HUES64 (cell line): ENCODE measurements at regions not wholly inside any gene's neighbourhood (a gene's known extent, or its start where the extent isn't known, plus 50 kb on each side); places are given as distances from the start of the nearest gene placed in this dataset.
"Not testable (repeated sequence)": the region's sequence is repeated elsewhere in the genome, so short reads cannot be mapped to it uniquely, and the experiment has no call there.

Experiments
- H3K27ac ChIP-seq: 2 replicates; pipeline ENCODE4 v1.7.0; 2013; ENCODE audit warnings: low read depth, low read length, inconsistent platforms
- H3K27me3 ChIP-seq: 2 replicates; pipeline ENCODE4 v1.6.1; 2013; ENCODE audit warnings: mild to moderate bottlenecking, low read length; ENCODE audit not compliant: insufficient read depth
- H3K36me3 ChIP-seq: 2 replicates; pipeline ENCODE4 v1.6.1; 2013; ENCODE audit warnings: mild to moderate bottlenecking, low read length; ENCODE audit not compliant: insufficient read depth
- H3K4me1 ChIP-seq: 2 replicates; pipeline ENCODE4 v1.6.1; 2013; ENCODE audit warnings: mild to moderate bottlenecking, low read length, moderate library complexity; ENCODE audit not compliant: insufficient read depth
- H3K4me3 ChIP-seq: 2 replicates; pipeline ENCODE4 v1.5.1; 2013; ENCODE audit warnings: mild to moderate bottlenecking, low read length, moderate library complexity
- H3K9ac ChIP-seq: 2 replicates; pipeline ENCODE4 v1.6.1; 2013; ENCODE audit warnings: mild to moderate bottlenecking, low read depth, low read length
- H3K9me3 ChIP-seq: 2 replicates; pipeline ENCODE4 v1.6.1; 2013; ENCODE audit warnings: low read depth, low read length; ENCODE audit not compliant: insufficient read depth
- WGBS: fragments of 150-250, 120-280 bp; methylation state at CpG from one replicate; pipeline ENCODE4 v1.1.7; 2013; ENCODE audit warnings: missing lambda C conversion rate; 5-methylcytosine and 5-hydroxymethylcytosine counted together

DNA sequence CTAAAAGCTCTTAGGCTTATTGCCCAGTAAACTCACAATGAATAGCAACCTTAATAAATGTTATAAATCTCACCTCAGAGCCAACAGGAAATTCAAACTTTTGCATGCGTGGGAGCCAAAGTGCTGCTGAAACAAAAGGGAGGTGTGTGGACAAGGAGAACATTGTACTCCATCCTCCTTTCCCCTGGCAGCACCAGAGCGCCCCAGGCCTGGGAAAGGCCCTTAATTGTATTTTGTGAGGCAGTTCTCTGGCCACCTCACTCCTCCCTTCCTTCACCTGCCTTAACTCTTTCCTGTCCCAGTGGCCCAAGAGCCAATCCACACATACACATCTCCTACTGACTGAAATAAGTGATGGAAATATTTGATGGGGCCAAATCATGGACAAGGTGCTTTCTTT lies 648.5 kb downstream of the LMO4 start:
- Histone ChIP-seq H3K4me1 (peaks cover 30% of the 10 kb centered on the region), H3K27me3 (no peaks in the 10 kb centered on the region), H3K9me3 (no peaks in the 10 kb centered on the region), H3K27ac (no peak overlapping the region), H3K36me3 (no peaks in the 10 kb centered on the region), H3K4me3 (no peak overlapping the region), H3K9ac (no peak overlapping the region)
- 85% methylated on average over 2 of the region's 2 CpGs for WGBS

DNA sequence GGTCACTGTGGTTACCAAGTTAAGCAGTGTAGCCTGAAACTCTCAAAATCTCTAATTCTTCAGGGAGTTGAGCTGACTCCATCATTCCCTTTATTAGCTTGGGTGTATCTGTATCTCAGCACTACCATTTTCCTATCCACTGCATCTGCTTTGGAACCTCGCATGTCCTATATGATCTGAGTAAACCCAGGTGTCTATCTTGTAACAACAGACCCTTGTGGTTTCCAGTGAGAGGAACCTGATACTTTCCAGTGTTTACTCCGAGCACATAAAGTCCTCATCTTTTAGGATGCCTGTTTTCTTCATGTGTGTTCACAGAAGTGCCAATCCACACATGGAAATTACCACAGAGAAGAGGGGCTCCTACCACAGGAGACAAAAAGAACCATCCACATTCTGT lies 650.4 kb downstream of the LMO4 start:
- Histone ChIP-seq H3K9me3 (no peaks in the 10 kb centered on the region), H3K4me1 (peaks cover 18% of the 10 kb centered on the region), H3K27me3 (no peaks in the 10 kb centered on the region), H3K9ac (no peak overlapping the region), H3K36me3 (no peaks in the 10 kb centered on the region), H3K4me3 (no peak overlapping the region), H3K27ac (no peak overlapping the region)
- WGBS, result 89% methylated on average over 2 of the region's 2 CpGs

DNA sequence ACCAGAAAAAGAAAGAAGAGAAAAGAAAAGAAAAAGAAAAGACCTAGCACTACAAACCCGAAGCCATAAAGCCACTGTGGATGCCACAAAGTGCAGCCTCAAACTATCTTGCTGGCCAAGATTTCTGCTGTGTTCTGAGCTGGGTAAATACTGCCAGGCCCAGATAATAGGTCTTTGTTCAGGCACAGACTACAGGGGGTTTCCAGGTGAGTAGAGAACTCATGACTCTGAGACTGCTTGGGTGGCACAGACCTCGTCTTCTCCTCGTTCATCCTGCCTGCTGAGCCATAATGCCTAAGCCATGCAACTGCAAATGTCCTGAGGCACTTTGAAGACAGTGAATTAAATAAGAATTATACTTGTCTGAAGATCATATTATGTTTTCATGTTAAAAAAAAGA lies 651.8 kb downstream of the LMO4 start:
- WGBS, result 72% methylated on average over 3 of the region's 3 CpGs
- no peaks in the 10 kb centered on the region for H3K36me3 ChIP-seq
- no peak overlapping the region for H3K4me3 ChIP-seq
- peaks cover 12% of the 10 kb centered on the region; the same call in 1 of the 2 replicates for H3K4me1 ChIP-seq
- no peaks in the 10 kb centered on the region for H3K27me3 ChIP-seq
- H3K27ac ChIP-seq, result no peak overlapping the region
- no peaks in the 10 kb centered on the region for H3K9me3 ChIP-seq
- H3K9ac ChIP-seq, result no peak overlapping the region

DNA sequence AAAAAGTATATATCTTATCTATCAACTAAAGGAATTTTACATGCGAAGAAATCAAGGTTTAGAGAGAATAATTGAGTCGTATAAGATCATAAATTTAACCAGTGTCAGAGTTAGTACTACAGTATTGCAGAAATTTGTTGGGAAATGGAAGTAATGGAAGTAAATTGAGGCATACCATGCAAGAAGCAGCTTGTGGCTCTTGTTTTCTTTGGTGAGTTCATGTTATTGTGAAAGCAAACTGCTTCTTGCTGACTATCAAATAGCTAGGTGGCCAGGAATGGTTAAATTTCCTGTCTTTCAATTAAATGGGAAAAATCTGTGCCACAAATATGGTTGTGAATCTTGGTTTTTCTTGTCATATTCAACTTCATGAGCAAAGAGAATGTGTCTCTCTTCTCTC lies 652.7 kb downstream of the LMO4 start:
- H3K4me3 ChIP-seq, result no peak overlapping the region
- no peak overlapping the region for H3K9ac ChIP-seq
- no peaks in the 10 kb centered on the region for H3K36me3 ChIP-seq
- 97% methylated on average over 2 of the region's 2 CpGs for WGBS
- no peaks in the 10 kb centered on the region for H3K27me3 ChIP-seq
- H3K27ac ChIP-seq, result no peak overlapping the region
- H3K9me3 ChIP-seq, result no peaks in the 10 kb centered on the region
- peaks cover 12% of the 10 kb centered on the region; the same call in 1 of the 2 replicates for H3K4me1 ChIP-seq

DNA sequence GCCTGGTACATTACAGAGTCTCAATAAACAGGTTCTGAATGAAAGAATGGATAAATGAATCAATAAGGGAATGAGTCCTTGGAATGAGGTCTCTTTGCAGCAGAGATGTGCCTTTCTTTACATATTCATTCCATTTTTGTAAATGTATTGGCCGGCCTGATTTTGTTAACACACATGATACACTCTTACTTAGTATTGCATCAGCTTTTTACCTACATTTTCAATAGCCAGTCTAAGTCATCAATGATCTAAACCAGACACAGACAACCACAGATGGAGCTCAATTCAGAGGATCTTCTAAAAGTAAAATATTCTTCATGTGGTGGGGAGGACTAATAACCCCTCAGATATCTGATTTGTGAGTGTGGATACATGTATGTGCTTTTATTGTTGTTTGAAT lies 653.1 kb downstream of the LMO4 start:
- Histone ChIP-seq H3K27me3 (no peaks in the 10 kb centered on the region), H3K9ac (no peak overlapping the region), H3K27ac (no peak overlapping the region), H3K36me3 (no peaks in the 10 kb centered on the region), H3K4me1 (peaks cover 12% of the 10 kb centered on the region; the same call in 1 of the 2 replicates), H3K4me3 (no peak overlapping the region), H3K9me3 (no peaks in the 10 kb centered on the region)
- 88% methylated on average over 1 of the region's 1 CpG for WGBS

DNA sequence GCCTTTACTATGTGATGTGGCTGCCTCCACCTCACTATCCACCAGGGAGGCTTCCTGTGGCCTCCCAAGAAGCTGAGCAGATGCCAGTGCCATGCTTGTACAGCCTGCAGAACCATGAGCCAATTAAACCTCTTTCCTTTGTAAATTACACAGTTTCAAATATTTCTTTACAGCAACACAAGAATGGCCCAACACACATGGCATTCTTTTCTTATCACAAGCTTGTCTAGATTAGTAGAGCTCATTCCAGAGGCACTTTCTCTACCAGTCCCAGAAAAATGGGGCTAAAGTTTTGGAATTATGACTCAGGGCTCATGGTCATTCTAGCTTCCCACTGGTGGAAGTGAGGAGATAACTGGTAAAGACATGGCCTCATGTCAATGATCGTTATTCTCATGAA lies 655.2 kb downstream of the LMO4 start:
- H3K36me3 ChIP-seq, result no peaks in the 10 kb centered on the region
- no peak overlapping the region for H3K4me3 ChIP-seq
- no peaks in the 10 kb centered on the region for H3K27me3 ChIP-seq
- 95% methylated on average over 1 of the region's 1 CpG for WGBS
- no peaks in the 10 kb centered on the region for H3K9me3 ChIP-seq
- H3K9ac ChIP-seq, result no peak overlapping the region
- H3K4me1 ChIP-seq, result peaks cover 12% of the 10 kb centered on the region; the same call in 1 of the 2 replicates
- no peak overlapping the region for H3K27ac ChIP-seq

DNA sequence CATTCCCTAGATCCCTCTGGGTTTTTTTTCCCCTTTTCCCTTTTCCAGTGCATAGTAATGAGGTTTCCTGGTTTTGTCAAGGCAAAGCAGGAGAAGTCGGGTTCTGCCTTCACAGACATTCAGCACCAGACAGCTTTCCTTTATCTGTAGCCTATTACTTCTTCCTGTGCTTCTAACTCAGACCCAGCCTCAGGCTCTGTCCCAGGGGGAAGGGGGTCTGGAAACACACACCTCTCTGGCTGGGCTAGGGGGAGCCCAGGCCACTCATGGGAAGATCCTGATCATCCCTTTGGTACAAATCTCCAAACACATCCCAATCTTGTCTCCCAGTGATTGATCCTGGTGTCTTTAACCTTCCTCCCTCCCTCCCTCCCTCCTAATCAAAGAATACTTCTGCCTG lies 656.4 kb downstream of the LMO4 start:
- 92% methylated on average over 1 of the region's 1 CpG for WGBS
- Histone ChIP-seq H3K27ac (no peak overlapping the region), H3K4me1 (peaks cover 7% of the 10 kb centered on the region; the same call in 1 of the 2 replicates), H3K4me3 (no peak overlapping the region), H3K36me3 (no peaks in the 10 kb centered on the region), H3K27me3 (no peaks in the 10 kb centered on the region), H3K9me3 (no peaks in the 10 kb centered on the region), H3K9ac (no peak overlapping the region)

DNA sequence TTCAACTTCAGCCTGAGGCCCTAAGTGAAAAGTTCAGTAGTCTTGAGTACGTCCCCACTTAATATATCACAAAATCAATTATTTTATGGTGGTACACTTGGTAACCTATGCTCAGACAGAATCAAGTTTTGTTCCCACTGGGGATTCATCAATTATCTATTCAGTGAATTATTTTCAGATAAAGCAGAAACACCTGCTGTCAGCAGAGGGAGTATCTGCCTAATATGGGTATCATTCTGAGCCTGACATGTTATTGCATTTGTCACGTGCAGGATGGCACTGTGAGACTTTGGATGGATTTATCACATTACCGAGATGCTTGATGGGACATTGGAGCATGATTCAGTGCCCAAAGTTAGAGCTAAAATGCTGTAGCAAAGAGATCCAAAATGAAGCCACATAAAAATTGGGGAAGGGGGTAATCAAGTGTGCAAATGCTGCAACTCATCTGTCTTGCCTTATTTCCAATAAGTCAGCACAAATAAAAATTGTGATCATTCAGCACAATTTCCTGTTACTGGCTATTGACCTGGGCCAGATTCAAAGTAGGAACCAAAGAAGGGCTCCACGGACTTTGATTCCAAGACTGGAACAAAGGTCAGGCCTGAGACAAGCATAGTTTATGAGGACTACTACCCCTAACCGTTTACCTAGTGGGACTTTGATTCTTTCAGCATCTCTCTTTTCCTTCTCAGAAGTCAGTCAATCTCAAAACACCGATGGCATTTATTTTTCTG lies 657.6 kb downstream of the LMO4 start:
- WGBS, result 94% methylated on average over 5 of the region's 6 CpGs
- Histone ChIP-seq H3K27me3 (no peaks in the 10 kb centered on the region), H3K4me3 (no peak overlapping the region), H3K36me3 (no peaks in the 10 kb centered on the region), H3K9me3 (no peaks in the 10 kb centered on the region), H3K9ac (no peak overlapping the region), H3K27ac (no peak overlapping the region), H3K4me1 (no peaks in the 10 kb centered on the region)

DNA sequence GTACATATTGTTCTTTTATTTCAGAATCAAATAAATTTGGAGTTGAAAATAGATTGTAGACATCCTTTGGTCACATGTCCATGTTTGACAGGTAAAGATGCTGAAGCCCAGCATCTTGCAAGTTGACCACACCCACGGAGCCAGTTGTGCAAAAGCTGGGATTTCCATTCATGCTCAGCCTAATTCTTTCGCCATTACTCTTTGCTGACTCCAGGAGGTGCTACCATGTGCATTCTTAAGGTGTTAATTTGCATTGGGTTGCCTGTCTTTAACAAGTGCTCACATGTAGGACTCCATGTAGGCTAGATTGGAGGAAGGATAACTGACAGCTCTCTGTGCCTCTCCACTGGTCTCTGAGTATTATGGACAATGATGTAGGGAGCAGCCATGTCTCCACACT lies 660.7 kb downstream of the LMO4 start:
- Histone ChIP-seq H3K9ac (no peak overlapping the region), H3K4me1 (no peaks in the 10 kb centered on the region), H3K36me3 (no peaks in the 10 kb centered on the region), H3K4me3 (no peak overlapping the region), H3K27ac (no peak overlapping the region), H3K27me3 (no peaks in the 10 kb centered on the region), H3K9me3 (no peaks in the 10 kb centered on the region)
- 94% methylated on average over 2 of the region's 2 CpGs for WGBS

DNA sequence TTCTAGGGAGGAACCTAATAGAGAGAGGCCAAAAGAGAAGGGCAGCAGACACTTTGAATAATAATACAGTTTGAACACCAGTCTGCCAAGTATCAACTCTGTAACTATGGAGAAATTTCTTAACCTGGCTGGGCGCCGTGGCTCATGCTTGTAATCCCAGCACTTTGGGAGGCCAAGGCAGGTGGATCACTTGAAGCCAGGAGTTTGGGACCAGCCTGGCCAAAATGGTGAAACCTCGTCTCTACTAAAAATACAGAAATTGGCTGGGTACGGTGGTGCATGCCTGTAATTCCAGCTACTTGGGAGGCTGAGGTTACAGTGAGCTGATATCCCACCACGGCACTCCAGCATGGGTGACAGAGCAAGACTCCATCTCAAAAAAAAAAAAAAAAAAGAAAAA lies 663.9 kb downstream of the LMO4 start:
- H3K27me3 ChIP-seq, H3K4me1 ChIP-seq, H3K9ac ChIP-seq, H3K9me3 ChIP-seq, H3K27ac ChIP-seq, H3K4me3 ChIP-seq, H3K36me3 ChIP-seq: not testable (repeated sequence)
- WGBS, result 96% methylated on average over 5 of the region's 5 CpGs

DNA sequence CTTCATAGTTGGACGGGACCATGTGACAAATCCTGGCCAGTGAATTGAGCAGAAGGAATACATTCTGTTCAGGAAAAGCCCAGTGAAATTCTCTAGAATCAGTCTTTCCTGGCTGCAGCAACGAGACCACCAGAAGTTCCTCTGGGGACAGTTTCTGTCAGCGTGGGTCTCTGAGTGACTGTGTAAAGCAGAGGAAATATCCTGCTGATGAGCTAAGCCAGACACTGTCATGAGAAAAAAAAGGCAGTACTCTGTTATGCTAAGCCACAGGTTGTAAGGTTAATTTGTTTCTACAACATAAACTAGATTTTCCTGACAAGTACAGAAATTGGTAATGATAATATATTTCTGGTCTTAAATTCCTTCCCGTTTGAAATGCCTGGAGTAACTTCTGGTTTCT lies 664.4 kb downstream of the LMO4 start:
- WGBS, result 90% methylated on average over 4 of the region's 4 CpGs
- Histone ChIP-seq H3K4me3 (no peak overlapping the region), H3K9ac (no peak overlapping the region)

DNA sequence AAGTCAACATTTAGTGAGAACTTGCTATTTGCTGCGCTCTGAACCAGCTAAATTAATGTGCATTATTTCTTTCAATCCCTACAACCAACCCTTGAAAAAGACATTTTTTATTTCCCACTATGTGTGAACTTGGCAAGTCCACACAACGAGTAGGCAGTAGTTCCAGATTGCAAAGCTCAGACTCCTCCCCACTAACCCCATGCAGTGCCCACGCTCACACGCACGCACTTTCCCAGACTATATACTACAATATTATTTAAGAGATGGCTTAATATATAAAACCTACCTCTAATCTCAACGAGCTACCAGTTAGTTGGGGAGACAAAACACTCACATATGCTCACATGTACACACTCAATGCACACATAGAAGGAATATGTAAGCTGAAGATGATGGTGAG lies 671.2 kb downstream of the LMO4 start:
- Histone ChIP-seq H3K27ac (no peak overlapping the region), H3K4me3 (no peak overlapping the region), H3K27me3 (no peaks in the 10 kb centered on the region), H3K36me3 (no peaks in the 10 kb centered on the region), H3K9ac (no peak overlapping the region), H3K4me1 (no peaks in the 10 kb centered on the region; the same call in 1 of the 2 replicates), H3K9me3 (no peaks in the 10 kb centered on the region)
- WGBS, result 97% methylated on average over 5 of the region's 6 CpGs

More for the DNA sequence above, 664.4 kb downstream of the LMO4 start:
- Histone ChIP-seq H3K4me1 (no peaks in the 10 kb centered on the region), H3K27me3 (no peaks in the 10 kb centered on the region), H3K9me3 (no peaks in the 10 kb centered on the region), H3K27ac (no peak overlapping the region), H3K36me3 (no peaks in the 10 kb centered on the region)
